ENCODE measurements at regions not wholly inside any gene's neighbourhood (a gene's known extent, or its start where the extent isn't known, plus 50 kb on each side); places are given as distances from the start of the nearest gene placed in this dataset.

GRCh38 chr9:13873203-13873602 is 440.7 kb downstream of the NFIB start:
- peaks cover 4% of the 10 kb centered on the region for H3K4me1 ChIP-seq (ENCODE audit: low read length)
- no peak for DNase-seq
- H3K9me2 ChIP-seq (replicated peaks; ENCODE audit: insufficient read depth, low read length), result no peaks in the 10 kb centered on the region
- no peaks in the 10 kb centered on the region for H3K9me3 ChIP-seq (ENCODE audit: low read length)
- no peaks in the 10 kb centered on the region for H3K79me2 ChIP-seq (ENCODE audit: low read length)
- H3K36me3 ChIP-seq (ENCODE audit: insufficient read depth, low read length), result no peaks in the 10 kb centered on the region
- no peak overlapping the region for H3K4me3 ChIP-seq (ENCODE audit: low read length)
- no peak overlapping the region for H2AFZ ChIP-seq (ENCODE audit: low read length)
- no peaks in the 10 kb centered on the region for H3K27me3 ChIP-seq (ENCODE audit: low read length)
- no peak overlapping the region for H3K27ac ChIP-seq (ENCODE audit: low read length)
- H3K4me2 ChIP-seq (ENCODE audit: low read depth, low read length, poor library complexity, severe bottlenecking), result no peak overlapping the region
- H4K20me1 ChIP-seq (ENCODE audit: insufficient read depth, low read depth, low read length), result no peaks in the 10 kb centered on the region
- no peak overlapping the region for H3K9ac ChIP-seq (ENCODE audit: low read length)

DNA sequence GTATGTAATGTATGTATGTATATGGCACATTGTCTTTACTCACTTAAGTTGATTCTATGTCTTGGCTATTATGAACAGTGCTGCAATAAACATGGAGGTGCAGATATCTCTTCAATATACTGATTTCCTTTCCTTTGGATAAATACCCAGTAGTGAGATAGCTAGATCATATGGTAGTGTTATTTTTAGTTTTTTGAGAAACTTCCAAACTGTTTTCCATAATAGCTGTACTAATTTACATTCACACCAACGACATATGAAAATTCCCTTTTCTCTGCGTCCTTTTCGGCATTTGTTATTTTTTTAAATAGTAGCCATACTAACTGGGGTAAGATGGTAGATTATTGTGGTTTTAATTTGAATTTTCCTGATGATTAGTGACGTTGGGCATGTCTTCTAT is 445.6 kb downstream of the NFIB start:
- Histone ChIP-seq H3K27me3 (ENCODE audit: low read length) (no peaks in the 10 kb centered on the region), H3K79me2 (ENCODE audit: low read length) (no peaks in the 10 kb centered on the region), H3K4me2 (ENCODE audit: low read depth, low read length, poor library complexity, severe bottlenecking) (no peak overlapping the region), H3K4me1 (ENCODE audit: low read length) (no peaks in the 10 kb centered on the region), H4K20me1 (ENCODE audit: insufficient read depth, low read depth, low read length) (no peaks in the 10 kb centered on the region), H3K9me3 (ENCODE audit: low read length) (no peaks in the 10 kb centered on the region), H2AFZ (ENCODE audit: low read length) (no peak overlapping the region), H3K27ac (ENCODE audit: low read length) (no peak overlapping the region), H3K9ac (ENCODE audit: low read length) (no peak overlapping the region), H3K4me3 (ENCODE audit: low read length) (no peak overlapping the region), H3K36me3 (ENCODE audit: insufficient read depth, low read length) (no peaks in the 10 kb centered on the region), H3K9me2 (replicated peaks; ENCODE audit: insufficient read depth, low read length) (no peaks in the 10 kb centered on the region)
- no peak for DNase-seq

GRCh38 chr9:13865869-13866268 is 448.1 kb downstream of the NFIB start:
- Histone ChIP-seq H3K9me3 (ENCODE audit: low read length) (no peaks in the 10 kb centered on the region), H3K4me3 (ENCODE audit: low read length) (no peak overlapping the region), H3K79me2 (ENCODE audit: low read length) (no peaks in the 10 kb centered on the region), H3K9ac (ENCODE audit: low read length) (no peak overlapping the region), H4K20me1 (ENCODE audit: insufficient read depth, low read depth, low read length) (no peaks in the 10 kb centered on the region), H3K4me2 (ENCODE audit: low read depth, low read length, poor library complexity, severe bottlenecking) (no peak overlapping the region), H3K4me1 (ENCODE audit: low read length) (no peaks in the 10 kb centered on the region), H2AFZ (ENCODE audit: low read length) (no peak overlapping the region), H3K36me3 (ENCODE audit: insufficient read depth, low read length) (no peaks in the 10 kb centered on the region), H3K27me3 (ENCODE audit: low read length) (no peaks in the 10 kb centered on the region), H3K27ac (ENCODE audit: low read length) (no peak overlapping the region), H3K9me2 (replicated peaks; ENCODE audit: insufficient read depth, low read length) (no peaks in the 10 kb centered on the region)
- DNase-seq, result no peak

DNA sequence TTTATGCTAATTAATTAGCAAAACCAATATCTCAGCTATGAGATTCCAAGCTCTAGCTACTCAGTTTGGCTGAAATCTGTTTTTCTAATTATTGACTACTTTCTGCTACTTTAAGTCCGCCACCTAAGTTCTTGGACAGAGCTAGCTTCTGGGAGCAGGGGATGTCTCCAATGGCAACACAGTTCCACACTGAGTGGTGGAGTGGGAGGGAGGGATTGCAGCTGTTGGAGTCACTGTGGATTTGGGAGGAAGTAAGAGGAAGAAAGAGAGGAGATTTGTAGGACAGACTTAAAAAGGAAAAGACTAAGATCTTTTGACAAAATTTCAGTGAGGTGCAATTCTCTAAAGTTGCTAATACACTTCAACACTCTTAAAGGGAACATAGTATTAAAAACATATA is 450.8 kb downstream of the NFIB start:
- no peak overlapping the region for H3K4me2 ChIP-seq (ENCODE audit: low read depth, low read length, poor library complexity, severe bottlenecking)
- no peak overlapping the region for H3K4me3 ChIP-seq (ENCODE audit: low read length)
- no peak overlapping the region for H2AFZ ChIP-seq (ENCODE audit: low read length)
- H3K27ac ChIP-seq (ENCODE audit: low read length), result no peak overlapping the region
- H3K4me1 ChIP-seq (ENCODE audit: low read length), result no peaks in the 10 kb centered on the region
- no peaks in the 10 kb centered on the region for H3K36me3 ChIP-seq (ENCODE audit: insufficient read depth, low read length)
- no peaks in the 10 kb centered on the region for H4K20me1 ChIP-seq (ENCODE audit: insufficient read depth, low read depth, low read length)
- no peak overlapping the region for H3K9ac ChIP-seq (ENCODE audit: low read length)
- H3K9me3 ChIP-seq (ENCODE audit: low read length), result no peaks in the 10 kb centered on the region
- no peaks in the 10 kb centered on the region for H3K27me3 ChIP-seq (ENCODE audit: low read length)
- DNase-seq, result no peak
- H3K9me2 ChIP-seq (replicated peaks; ENCODE audit: insufficient read depth, low read length), result no peaks in the 10 kb centered on the region
- H3K79me2 ChIP-seq (ENCODE audit: low read length), result no peaks in the 10 kb centered on the region

- Histone ChIP-seq H4K20me1 (ENCODE audit: insufficient read depth, low read depth, low read length) (no peaks in the 10 kb centered on the region), H3K36me3 (ENCODE audit: insufficient read depth, low read length) (no peaks in the 10 kb centered on the region), H3K4me1 (ENCODE audit: low read length) (no peaks in the 10 kb centered on the region), H2AFZ (ENCODE audit: low read length) (no peak overlapping the region), H3K9me3 (ENCODE audit: low read length) (no peaks in the 10 kb centered on the region), H3K4me2 (ENCODE audit: low read depth, low read length, poor library complexity, severe bottlenecking) (no peak overlapping the region), H3K9me2 (replicated peaks; ENCODE audit: insufficient read depth, low read length) (no peaks in the 10 kb centered on the region), H3K27me3 (ENCODE audit: low read length) (no peaks in the 10 kb centered on the region), H3K9ac (ENCODE audit: low read length) (no peak overlapping the region), H3K27ac (ENCODE audit: low read length) (no peak overlapping the region), H3K4me3 (ENCODE audit: low read length) (no peak overlapping the region), H3K79me2 (ENCODE audit: low read length) (no peaks in the 10 kb centered on the region)
- no peak for DNase-seq
Observed at GRCh38 chr9:13862654-13863053, 451.3 kb downstream of the NFIB start.

DNA sequence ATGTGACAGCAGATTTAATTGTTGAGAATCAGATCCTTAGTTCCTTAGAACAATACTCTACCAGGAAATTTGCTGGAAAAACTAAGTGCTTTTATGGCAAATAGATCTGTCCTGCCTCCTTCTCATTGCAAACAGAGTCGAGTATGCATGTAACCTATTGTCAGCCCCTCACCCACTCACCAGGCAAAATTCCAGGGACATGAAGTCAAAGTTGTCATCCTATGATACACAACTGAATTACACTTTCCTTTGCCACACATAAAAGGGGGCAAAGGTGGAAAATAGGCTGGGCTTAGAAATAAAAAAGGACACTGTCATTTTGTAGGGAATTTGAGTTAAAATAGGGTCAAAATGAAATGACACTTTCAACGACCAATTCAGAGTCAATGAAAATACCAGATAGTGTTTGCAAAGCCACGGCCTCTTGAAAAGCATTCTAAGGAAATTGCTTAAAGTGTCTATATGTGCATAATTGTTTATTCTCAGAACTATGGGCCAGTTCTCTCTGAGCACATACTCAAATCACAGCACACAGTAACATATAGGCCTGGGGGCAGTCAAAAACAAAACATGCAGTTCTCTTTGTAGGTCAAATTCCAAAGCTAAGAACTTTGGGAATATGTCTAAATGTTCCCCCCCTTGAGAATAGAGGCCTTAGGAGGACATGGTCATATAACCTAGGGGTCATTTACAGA is 452.8 kb downstream of the NFIB start:
- no peak overlapping the region for H3K4me3 ChIP-seq (ENCODE audit: low read length)
- H3K79me2 ChIP-seq (ENCODE audit: low read length), result no peaks in the 10 kb centered on the region
- H3K27ac ChIP-seq (ENCODE audit: low read length), result no peak overlapping the region
- no peak overlapping the region for H3K4me2 ChIP-seq (ENCODE audit: low read depth, low read length, poor library complexity, severe bottlenecking)
- no peak overlapping the region for H2AFZ ChIP-seq (ENCODE audit: low read length)
- no peaks in the 10 kb centered on the region for H3K27me3 ChIP-seq (ENCODE audit: low read length)
- no peak for DNase-seq
- H3K36me3 ChIP-seq (ENCODE audit: insufficient read depth, low read length), result no peaks in the 10 kb centered on the region
- no peak overlapping the region for H3K9ac ChIP-seq (ENCODE audit: low read length)
- no peaks in the 10 kb centered on the region for H3K9me3 ChIP-seq (ENCODE audit: low read length)
- no peaks in the 10 kb centered on the region for H3K4me1 ChIP-seq (ENCODE audit: low read length)
- H4K20me1 ChIP-seq (ENCODE audit: insufficient read depth, low read depth, low read length), result no peaks in the 10 kb centered on the region
- no peaks in the 10 kb centered on the region for H3K9me2 ChIP-seq (replicated peaks; ENCODE audit: insufficient read depth, low read length)

DNA sequence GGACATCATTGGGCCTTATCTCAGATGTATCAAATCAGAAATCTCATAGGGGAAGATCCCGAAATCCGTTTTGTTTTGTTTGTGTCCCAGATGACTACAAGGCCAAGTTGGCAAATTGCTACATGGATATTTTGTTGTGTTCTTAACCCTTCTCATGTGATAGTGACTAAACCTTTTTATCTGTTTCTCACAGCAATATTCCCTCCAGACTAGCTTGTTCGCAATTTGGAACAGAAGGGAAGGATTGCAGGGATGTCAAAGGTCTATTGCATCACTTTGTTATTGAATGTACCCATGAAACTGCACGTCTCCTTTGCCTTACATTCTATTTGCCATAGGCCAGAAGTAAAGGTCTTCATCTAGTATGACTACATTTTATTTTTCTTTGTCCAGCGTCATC is 453.9 kb downstream of the NFIB start:
- no peaks in the 10 kb centered on the region for H3K9me3 ChIP-seq (ENCODE audit: low read length)
- H3K36me3 ChIP-seq (ENCODE audit: insufficient read depth, low read length), result no peaks in the 10 kb centered on the region
- H4K20me1 ChIP-seq (ENCODE audit: insufficient read depth, low read depth, low read length), result no peaks in the 10 kb centered on the region
- no peaks in the 10 kb centered on the region for H3K79me2 ChIP-seq (ENCODE audit: low read length)
- H3K27me3 ChIP-seq (ENCODE audit: low read length), result no peaks in the 10 kb centered on the region
- no peaks in the 10 kb centered on the region for H3K4me1 ChIP-seq (ENCODE audit: low read length)
- no peak for DNase-seq
- H3K4me2 ChIP-seq (ENCODE audit: low read depth, low read length, poor library complexity, severe bottlenecking), result no peak overlapping the region
- H3K4me3 ChIP-seq (ENCODE audit: low read length), result no peak overlapping the region
- no peak overlapping the region for H3K9ac ChIP-seq (ENCODE audit: low read length)
- H3K27ac ChIP-seq (ENCODE audit: low read length), result no peak overlapping the region
- no peak overlapping the region for H2AFZ ChIP-seq (ENCODE audit: low read length)
- H3K9me2 ChIP-seq (replicated peaks; ENCODE audit: insufficient read depth, low read length), result no peaks in the 10 kb centered on the region

DNA sequence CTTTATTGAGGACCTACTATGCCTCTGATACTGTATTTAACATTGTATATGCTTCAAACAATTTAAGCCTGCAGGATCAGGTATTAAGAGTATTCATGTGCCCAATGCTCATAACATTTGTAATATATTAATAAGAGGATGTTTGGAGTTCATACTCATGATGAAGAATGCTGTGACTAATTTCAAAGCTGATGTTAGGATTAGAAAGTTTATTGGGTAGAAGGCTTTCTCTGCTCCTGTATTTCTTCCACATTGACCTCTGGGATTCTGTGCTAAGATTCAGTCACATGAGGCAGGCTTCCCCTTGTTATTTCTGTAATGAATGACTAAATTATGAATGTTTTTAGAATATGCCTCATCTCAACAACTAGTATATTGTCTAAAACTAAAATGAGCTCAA is 456.4 kb downstream of the NFIB start:
- Histone ChIP-seq H3K27me3 (ENCODE audit: low read length) (no peaks in the 10 kb centered on the region), H3K36me3 (ENCODE audit: insufficient read depth, low read length) (no peaks in the 10 kb centered on the region), H3K9ac (ENCODE audit: low read length) (no peak overlapping the region), H3K4me2 (ENCODE audit: low read depth, low read length, poor library complexity, severe bottlenecking) (no peak overlapping the region), H3K79me2 (ENCODE audit: low read length) (no peaks in the 10 kb centered on the region), H2AFZ (ENCODE audit: low read length) (no peak overlapping the region), H3K27ac (ENCODE audit: low read length) (no peak overlapping the region), H3K9me3 (ENCODE audit: low read length) (no peaks in the 10 kb centered on the region), H3K4me3 (ENCODE audit: low read length) (no peak overlapping the region), H4K20me1 (ENCODE audit: insufficient read depth, low read depth, low read length) (no peaks in the 10 kb centered on the region), H3K9me2 (replicated peaks; ENCODE audit: insufficient read depth, low read length) (no peaks in the 10 kb centered on the region), H3K4me1 (ENCODE audit: low read length) (no peaks in the 10 kb centered on the region)
- no peak for DNase-seq

DNA sequence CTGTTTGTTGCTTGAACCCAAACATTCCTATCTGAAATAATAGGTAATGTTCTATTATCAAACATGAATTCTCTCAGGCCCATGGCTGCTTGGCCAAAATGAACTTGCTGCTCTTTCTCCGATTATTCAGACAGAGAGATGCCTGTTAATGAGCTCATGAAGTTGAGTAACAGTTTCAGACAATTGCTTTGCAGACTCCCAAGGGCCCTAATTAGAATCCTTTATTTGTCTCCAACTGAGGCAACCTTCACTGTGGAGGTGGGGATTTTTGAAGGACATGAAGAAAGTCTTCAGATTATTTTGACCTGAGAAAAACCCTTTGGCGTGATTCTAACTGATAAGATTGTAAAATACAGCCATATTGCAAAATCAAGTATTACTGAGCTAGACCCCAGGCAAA is 466.7 kb downstream of the NFIB start:
- Histone ChIP-seq H3K9ac (ENCODE audit: low read length) (no peak overlapping the region), H3K79me2 (ENCODE audit: low read length) (no peaks in the 10 kb centered on the region), H3K27ac (ENCODE audit: low read length) (no peak overlapping the region), H3K4me2 (ENCODE audit: low read depth, low read length, poor library complexity, severe bottlenecking) (no peak overlapping the region), H4K20me1 (ENCODE audit: insufficient read depth, low read depth, low read length) (no peaks in the 10 kb centered on the region), H2AFZ (ENCODE audit: low read length) (no peak overlapping the region), H3K4me3 (ENCODE audit: low read length) (no peak overlapping the region), H3K27me3 (ENCODE audit: low read length) (no peaks in the 10 kb centered on the region), H3K4me1 (ENCODE audit: low read length) (peaks cover 8% of the 10 kb centered on the region), H3K9me2 (replicated peaks; ENCODE audit: insufficient read depth, low read length) (no peaks in the 10 kb centered on the region), H3K9me3 (ENCODE audit: low read length) (no peaks in the 10 kb centered on the region), H3K36me3 (ENCODE audit: insufficient read depth, low read length) (no peaks in the 10 kb centered on the region)
- DNase-seq, result no peak

Measured in Karpas-422 (cell line).